HG02938 (cell line): ENCODE measurements at regions not wholly inside any gene's neighbourhood (a gene's known extent, or its start where the extent isn't known, plus 50 kb on each side); places are given as distances from the start of the nearest gene placed in this dataset.

Experiments
- ATAC-seq: cut with Tn5 transposase; IDR thresholded peaks from one replicate; pipeline ENCODE4 v1.9.1; 2021; ENCODE audit warnings: mild to moderate bottlenecking, moderate library complexity; ENCODE audit not compliant: unreplicated experiment

- ATAC-seq, result no peak
Measured at GRCh38 chr6:53418288-53418687, 69.5 kb upstream of the ELOVL5 start.

GRCh38 chr6:53417141-53417540, 68.4 kb upstream of the ELOVL5 start:
- no peak for ATAC-seq

GRCh38 chr6:53413326-53413725, 64.6 kb upstream of the ELOVL5 start:
- no peak for ATAC-seq

- no peak for ATAC-seq
Measured at GRCh38 chr6:53412751-53413150, 64.0 kb upstream of the ELOVL5 start.

- no peak for ATAC-seq
Measured at GRCh38 chr6:53412021-53412715, 63.4 kb upstream of the ELOVL5 start.

GRCh38 chr6:53411451-53411850, 62.7 kb upstream of the ELOVL5 start:
- no peak for ATAC-seq

GRCh38 chr6:53410508-53411258, 61.9 kb upstream of the ELOVL5 start:
- peak; percentile 87 for ATAC-seq

- no peak for ATAC-seq
Measured at GRCh38 chr6:53408826-53409225, 60.1 kb upstream of the ELOVL5 start.

GRCh38 chr6:53399027-53399344, 50.2 kb upstream of the ELOVL5 start:
- ATAC-seq, result no peak

- no peak for ATAC-seq
Measured at GRCh38 chr6:53398247-53399026, 49.7 kb upstream of the ELOVL5 start.
